A673 (cell line): ENCODE measurements at regions not wholly inside any gene's neighbourhood (a gene's known extent, or its start where the extent isn't known, plus 50 kb on each side); places are given as distances from the start of the nearest gene placed in this dataset.

ENCODE experiments used
- BruUV-seq: library from RNA; stranded (reverse); fragments of 400-500 nt; replicated peaks from 2 replicates; lab custom pipeline; 2021; lab: Mats Ljungman, UMichigan
- CTCF ChIA-PET: fragments of 300-600 bp; sonication (Branson Sonifier 250); formaldehyde crosslinking; loops from one replicate; lab custom pipeline; 2022; ENCODE audit warnings: antibody characterized with exemption; lab: Charles Lee
- POLR2A ChIA-PET: fragments of 300-600 bp; sonication (Branson Sonifier 250); formaldehyde crosslinking; loops from one replicate; lab custom pipeline; 2022; ENCODE audit warnings: antibody characterized with exemption; ENCODE audit not compliant: low non-redundant PET; lab: Charles Lee
- DNase-seq: peaks from one replicate; pipeline ENCODE4 v3.0.0-alpha.2; 2015; ENCODE audit warnings: low spot score
- H3K27ac ChIP-seq: fragments of 200-600 bp; sonication (generic); 2 replicates; pipeline ENCODE4 v1.5.1; 2016; ENCODE audit warnings: mixed run types, low read depth, mild to moderate bottlenecking, mixed read lengths, antibody characterized with exemption, low read length; ENCODE audit not compliant: poor library complexity, severe bottlenecking
- H3K27me3 ChIP-seq: fragments of 200-600 bp; sonication (generic); replicated peaks from 2 replicates; pipeline ENCODE4 v1.6.1; 2017; ENCODE audit warnings: mixed run types, low read depth, mild to moderate bottlenecking, mixed read lengths, antibody characterized with exemption, low read length; ENCODE audit not compliant: insufficient read depth, poor library complexity
- H3K36me3 ChIP-seq: fragments of 200-600 bp; sonication (generic); 2 replicates; pipeline ENCODE4 v1.6.1; 2016; ENCODE audit warnings: mixed run types, mild to moderate bottlenecking, mixed read lengths, antibody characterized with exemption, low read length; ENCODE audit not compliant: insufficient read depth, poor library complexity, severe bottlenecking
- H3K4me1 ChIP-seq: fragments of 200-600 bp; sonication (generic); 2 replicates; pipeline ENCODE4 v1.6.1; 2017; ENCODE audit warnings: mixed run types, mild to moderate bottlenecking, mixed read lengths, antibody characterized with exemption, low read length; ENCODE audit not compliant: insufficient read depth, poor library complexity, severe bottlenecking
- H3K4me3 ChIP-seq: fragments of 200-600 bp; sonication (generic); 2 replicates; pipeline ENCODE4 v1.5.1; 2016; ENCODE audit warnings: low read depth, mixed run types, mild to moderate bottlenecking, mixed read lengths, low read length; ENCODE audit not compliant: poor library complexity, severe bottlenecking
- H3K9me3 ChIP-seq: fragments of 200-600 bp; sonication (generic); 2 replicates; pipeline ENCODE4 v1.6.1; 2016; ENCODE audit warnings: mixed run types, low read depth, mild to moderate bottlenecking, mixed read lengths, antibody characterized with exemption, low read length; ENCODE audit not compliant: poor library complexity, severe bottlenecking
- CTCF ChIP-seq: fragments of 300-800, 200-600 bp; sonication (generic); conservative IDR thresholded peaks from 2 replicates; pipeline ENCODE4 v1.5.1; 2017; ENCODE audit warnings: low read depth, mild to moderate bottlenecking, antibody characterized with exemption, low read length, moderate library complexity, mixed read lengths
- EZH2 ChIP-seq: fragments of 200-600 bp; sonication (generic); IDR thresholded peaks from 2 replicates; pipeline ENCODE4 v1.6.1; 2017; ENCODE audit warnings: borderline replicate concordance, low read depth, mild to moderate bottlenecking, mixed read lengths, antibody characterized with exemption, low read length; ENCODE audit not compliant: poor library complexity, severe bottlenecking
- intact Hi-C: fragments of 100-400 bp; cut with micrococcal nuclease; formaldehyde crosslinking; loops from one replicate; pipeline ENCODE4 v1.10.0; 2022; ENCODE audit not compliant: unreplicated experiment

- POLR2A ChIA-PET: no interaction called here
- no TSS peak for BruUV-seq
- Histone ChIP-seq H3K4me3 (no peak overlapping the region), H3K4me1 (no peaks in the 10 kb centered on the region), H3K36me3 (no peaks in the 10 kb centered on the region), H3K9me3 (no peaks in the 10 kb centered on the region), H3K27ac (no peak overlapping the region), H3K27me3 (no peaks in the 10 kb centered on the region)
- no peak for TF ChIP-seq EZH2
- no peak for TF ChIP-seq CTCF
- CTCF ChIA-PET: no interaction called here
- intact Hi-C loops: no loop called here
- DNase-seq: no peak
These were observed 357.5 kb downstream of the HDGFL1 start for GRCh38 chr6:22926790-22927354.

- no TSS peak for BruUV-seq
- no peak for TF ChIP-seq EZH2
- TF ChIP-seq CTCF: no peak
- no peaks in the 10 kb centered on the region for H3K4me1 ChIP-seq
- DNase-seq: no peak
- POLR2A ChIA-PET: no interaction called here
- no peak overlapping the region for H3K27ac ChIP-seq
- intact Hi-C loops: no loop called here
- no peaks in the 10 kb centered on the region for H3K36me3 ChIP-seq
- H3K9me3 ChIP-seq: no peaks in the 10 kb centered on the region
- no peak overlapping the region for H3K4me3 ChIP-seq
- H3K27me3 ChIP-seq: no peaks in the 10 kb centered on the region
- CTCF ChIA-PET: no interaction called here
These were observed 359.4 kb downstream of the HDGFL1 start for GRCh38 chr6:22928775-22929174.

- Histone ChIP-seq H3K27me3 (no peaks in the 10 kb centered on the region), H3K36me3 (no peaks in the 10 kb centered on the region), H3K4me1 (no peaks in the 10 kb centered on the region), H3K27ac (no peak overlapping the region), H3K4me3 (no peak overlapping the region), H3K9me3 (no peaks in the 10 kb centered on the region)
- no TSS peak for BruUV-seq
- DNase-seq: no peak
- ChIA-PET CTCF (no interaction called here), POLR2A (no interaction called here)
- TF ChIP-seq EZH2: no peak
- intact Hi-C loops: no loop called here
These were observed 360.1 kb downstream of the HDGFL1 start for GRCh38 chr6:22929311-22929985.
